Type B pancreatic cell (in vitro differentiated cells): ENCODE measurements at regions not wholly inside any gene's neighbourhood (a gene's known extent, or its start where the extent isn't known, plus 50 kb on each side); places are given as distances from the start of the nearest gene placed in this dataset.

Source experiments
- DNase-seq: peaks from one replicate; pipeline ENCODE4 v3.0.0; 2021; ENCODE audit warnings: mixed read lengths; ENCODE audit not compliant: unreplicated experiment; ENCODE audit errors: extremely low spot score
- H3K27ac Mint-ChIP-seq: 2 replicates; pipeline ENCODE4 v1.8.0; 2021; ENCODE audit warnings: mild to moderate bottlenecking, mixed read lengths
- H3K27me3 Mint-ChIP-seq: 2 replicates; pipeline ENCODE4 v1.8.0; 2021; ENCODE audit warnings: mixed read lengths
- H3K36me3 Mint-ChIP-seq: 2 replicates; pipeline ENCODE4 v1.8.0; 2021; ENCODE audit warnings: mixed read lengths
- H3K4me1 Mint-ChIP-seq: one replicate; pipeline ENCODE4 v1.8.0; 2021; ENCODE audit warnings: mixed read lengths; ENCODE audit not compliant: unreplicated experiment
- H3K4me3 Mint-ChIP-seq: 2 replicates; pipeline ENCODE4 v1.8.0; 2021; ENCODE audit warnings: mild to moderate bottlenecking, mixed read lengths
- H3K9me3 Mint-ChIP-seq: 2 replicates; pipeline ENCODE4 v1.8.0; 2021; ENCODE audit warnings: mixed read lengths
- TF ChIP-seq, protein P1 (sequence below): fragments of 200-600 bp; sonication (generic); conservative IDR thresholded peaks from 2 replicates; pipeline ENCODE4 v1.5.0; 2021; ENCODE audit warnings: antibody characterized with exemption, mild to moderate bottlenecking

DNA sequence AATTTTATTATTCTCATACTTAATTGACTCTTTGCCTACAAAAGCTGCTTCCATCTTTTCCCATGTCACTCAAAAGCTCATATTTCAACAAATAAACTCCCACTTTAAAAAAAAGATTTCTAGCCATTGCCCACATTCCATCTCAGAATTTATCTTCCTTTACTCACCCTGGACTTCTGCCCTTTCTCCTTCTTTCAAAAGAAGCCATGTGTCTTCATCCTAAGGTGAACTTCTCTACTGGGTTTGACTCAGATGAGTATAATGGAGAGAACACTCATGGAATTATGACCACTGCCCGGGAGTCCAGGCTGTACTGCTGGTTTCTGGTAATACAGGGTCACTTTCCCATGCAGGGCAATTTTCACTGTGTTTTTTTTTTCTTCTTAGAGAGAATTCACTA is 548.5 kb upstream of the ZNF462 start:
- H3K36me3 Mint-ChIP-seq, result no peaks in the 10 kb centered on the region
- H3K27me3 Mint-ChIP-seq, result no peaks in the 10 kb centered on the region
- TF ChIP-seq, protein P1, sequence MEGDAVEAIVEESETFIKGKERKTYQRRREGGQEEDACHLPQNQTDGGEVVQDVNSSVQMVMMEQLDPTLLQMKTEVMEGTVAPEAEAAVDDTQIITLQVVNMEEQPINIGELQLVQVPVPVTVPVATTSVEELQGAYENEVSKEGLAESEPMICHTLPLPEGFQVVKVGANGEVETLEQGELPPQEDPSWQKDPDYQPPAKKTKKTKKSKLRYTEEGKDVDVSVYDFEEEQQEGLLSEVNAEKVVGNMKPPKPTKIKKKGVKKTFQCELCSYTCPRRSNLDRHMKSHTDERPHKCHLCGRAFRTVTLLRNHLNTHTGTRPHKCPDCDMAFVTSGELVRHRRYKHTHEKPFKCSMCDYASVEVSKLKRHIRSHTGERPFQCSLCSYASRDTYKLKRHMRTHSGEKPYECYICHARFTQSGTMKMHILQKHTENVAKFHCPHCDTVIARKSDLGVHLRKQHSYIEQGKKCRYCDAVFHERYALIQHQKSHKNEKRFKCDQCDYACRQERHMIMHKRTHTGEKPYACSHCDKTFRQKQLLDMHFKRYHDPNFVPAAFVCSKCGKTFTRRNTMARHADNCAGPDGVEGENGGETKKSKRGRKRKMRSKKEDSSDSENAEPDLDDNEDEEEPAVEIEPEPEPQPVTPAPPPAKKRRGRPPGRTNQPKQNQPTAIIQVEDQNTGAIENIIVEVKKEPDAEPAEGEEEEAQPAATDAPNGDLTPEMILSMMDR, result no peak
- H3K27ac Mint-ChIP-seq, result no peak overlapping the region
- H3K4me3 Mint-ChIP-seq, result no peak overlapping the region
- no peak for DNase-seq
- H3K9me3 Mint-ChIP-seq, result peaks cover 5% of the 10 kb centered on the region
- H3K4me1 Mint-ChIP-seq, result no peaks in the 10 kb centered on the region

DNA sequence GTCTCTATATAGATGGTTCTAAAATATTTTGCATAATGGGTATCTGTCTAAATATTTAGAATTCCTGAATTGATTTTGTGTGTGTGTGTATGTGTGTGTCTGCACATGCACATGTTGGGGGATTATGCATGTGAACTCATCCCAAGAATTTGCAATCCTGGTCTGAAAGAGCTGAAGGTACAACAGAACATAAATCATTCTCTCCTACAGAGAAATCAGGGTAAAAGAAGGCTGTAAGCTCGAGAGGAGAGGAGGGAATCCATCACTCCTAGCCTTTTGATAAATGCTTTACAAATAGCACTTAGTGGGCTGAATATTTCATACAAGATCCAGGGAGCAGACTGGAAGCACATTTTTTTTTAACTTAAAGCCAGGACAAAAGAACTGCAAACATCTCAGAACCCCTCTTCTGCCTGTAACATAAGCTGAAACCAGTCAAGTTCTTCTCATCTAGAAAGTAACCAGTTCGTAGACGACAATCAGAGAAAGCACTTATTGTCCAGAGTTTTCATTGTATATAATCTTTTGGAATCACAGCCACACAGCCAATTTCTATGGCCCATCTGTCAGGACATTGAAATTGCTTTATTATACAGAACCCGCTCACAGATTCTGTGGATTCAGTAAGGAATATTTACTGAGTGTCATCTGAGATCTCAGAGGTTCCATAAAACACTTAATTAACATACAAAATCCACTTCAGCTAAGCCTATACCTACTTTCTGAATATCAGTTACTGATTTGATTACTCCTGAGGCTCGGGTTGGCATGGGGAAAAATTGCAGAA is 541.4 kb upstream of the ZNF462 start:
- H3K4me3 Mint-ChIP-seq, result no peak overlapping the region
- no peaks in the 10 kb centered on the region for H3K27me3 Mint-ChIP-seq
- peaks cover 46% of the 10 kb centered on the region for H3K4me1 Mint-ChIP-seq
- no peaks in the 10 kb centered on the region for H3K36me3 Mint-ChIP-seq
- no peaks in the 10 kb centered on the region for H3K9me3 Mint-ChIP-seq
- TF ChIP-seq, protein P1, result no peak
- H3K27ac Mint-ChIP-seq, result no peak overlapping the region
- DNase-seq, result no peak

DNA sequence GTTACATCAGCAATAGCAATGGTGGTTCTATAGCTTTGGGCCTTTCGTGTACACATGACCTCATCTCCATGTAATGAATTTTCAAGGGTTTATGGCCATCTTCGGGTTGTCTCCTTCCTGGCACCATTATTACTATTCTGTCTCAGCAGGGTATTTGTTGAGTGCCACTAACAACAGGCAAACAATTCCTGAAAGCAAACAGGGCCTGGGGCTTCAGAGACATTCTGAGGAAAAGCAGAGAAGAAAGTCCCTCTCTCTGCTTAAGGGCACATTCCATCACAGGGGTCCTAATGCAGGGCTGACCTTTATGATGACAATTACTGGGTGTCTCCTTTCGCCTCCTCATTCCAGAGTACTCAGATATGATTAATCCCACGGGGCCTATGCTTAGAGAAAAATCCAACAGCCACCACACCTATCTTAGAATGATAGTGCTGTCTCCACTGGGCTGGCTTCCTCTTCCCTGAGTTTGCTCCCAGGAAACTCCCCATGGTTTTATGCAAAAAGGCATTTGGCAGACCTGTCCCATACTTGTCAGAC is 540.2 kb upstream of the ZNF462 start:
- TF ChIP-seq, protein P1, result no peak
- Mint-ChIP-seq H3K9me3 (peaks cover 3% of the 10 kb centered on the region), H3K4me1 (peaks cover 46% of the 10 kb centered on the region), H3K4me3 (no peak overlapping the region), H3K27me3 (no peaks in the 10 kb centered on the region), H3K36me3 (no peaks in the 10 kb centered on the region), H3K27ac (peak overlapping the region; percentile 9)
- DNase-seq, result no peak

DNA sequence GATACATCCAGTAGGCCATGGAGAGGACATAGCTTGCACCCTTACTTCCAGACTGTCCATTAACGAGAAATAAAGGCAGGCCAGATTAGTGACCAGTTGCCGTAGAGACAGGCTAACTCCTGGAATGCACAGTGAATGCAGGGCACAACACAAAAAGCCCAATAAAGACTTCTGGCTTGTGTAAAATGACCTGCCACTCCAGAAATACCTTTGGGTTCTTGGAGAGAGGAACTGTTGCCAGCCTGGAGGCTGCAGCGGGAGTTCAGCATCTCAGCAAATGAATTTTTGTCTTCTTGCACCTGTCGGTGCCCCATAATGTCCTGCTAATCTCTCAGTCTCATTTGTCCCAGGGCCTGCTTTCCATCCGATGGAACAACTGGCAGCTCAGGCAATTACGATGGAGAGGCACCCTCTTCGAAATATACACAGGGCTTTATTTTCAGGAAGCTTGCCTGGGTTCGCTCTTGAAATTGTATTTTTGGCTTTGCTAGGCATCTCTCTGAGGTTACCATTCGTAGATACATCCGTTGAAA is 538.8 kb upstream of the ZNF462 start:
- peaks cover 4% of the 10 kb centered on the region for H3K9me3 Mint-ChIP-seq
- H3K4me3 Mint-ChIP-seq, result peak overlapping the region; percentile 16
- TF ChIP-seq, protein P1, result no peak
- DNase-seq, result no peak
- H3K27me3 Mint-ChIP-seq, result no peaks in the 10 kb centered on the region
- H3K36me3 Mint-ChIP-seq, result no peaks in the 10 kb centered on the region
- H3K27ac Mint-ChIP-seq, result peak overlapping the region; percentile 52
- H3K4me1 Mint-ChIP-seq, result peaks cover 46% of the 10 kb centered on the region

DNA sequence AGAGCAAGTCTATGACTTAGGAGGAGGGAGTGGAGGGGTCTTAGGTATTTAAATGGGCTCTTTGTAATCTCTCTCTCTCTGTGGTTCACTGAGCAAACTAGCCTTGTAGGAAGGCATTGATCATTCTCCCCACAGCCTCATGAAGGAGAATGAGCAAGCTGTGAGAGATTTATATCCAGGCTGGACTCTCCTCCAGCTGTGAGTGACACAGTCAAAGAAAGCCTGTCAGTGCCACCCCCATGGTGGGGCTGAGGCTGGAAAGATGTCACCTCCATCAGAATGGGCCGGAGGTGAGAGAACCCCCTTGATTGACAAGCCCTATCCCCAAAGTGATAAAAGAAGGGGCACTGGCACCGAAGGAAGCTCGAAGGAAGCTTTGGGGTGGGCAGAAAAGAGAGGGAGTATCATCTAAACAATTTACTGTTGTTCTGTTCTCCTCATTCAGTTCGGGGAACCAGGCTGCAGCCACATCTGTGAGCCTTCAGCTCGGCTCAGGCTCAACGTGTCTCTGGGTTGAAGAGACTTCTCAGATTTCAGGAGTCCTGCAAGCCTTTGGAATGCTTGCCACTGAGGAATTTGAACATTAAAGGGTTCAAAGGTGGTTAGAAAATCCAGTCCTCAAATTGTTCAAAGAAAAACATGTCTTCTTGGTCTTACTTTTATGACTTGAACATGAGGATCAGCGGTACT is 538.2 kb upstream of the ZNF462 start:
- no peaks in the 10 kb centered on the region for H3K27me3 Mint-ChIP-seq
- H3K27ac Mint-ChIP-seq, result peak overlapping the region; percentile 52
- peaks cover 4% of the 10 kb centered on the region for H3K9me3 Mint-ChIP-seq
- TF ChIP-seq, protein P1, result no peak
- peak overlapping the region; percentile 16 for H3K4me3 Mint-ChIP-seq
- no peak for DNase-seq
- H3K4me1 Mint-ChIP-seq, result peaks cover 46% of the 10 kb centered on the region
- H3K36me3 Mint-ChIP-seq, result no peaks in the 10 kb centered on the region
